PC-3 (cell line): ENCODE measurements at regions not wholly inside any gene's neighbourhood (a gene's known extent, or its start where the extent isn't known, plus 50 kb on each side); places are given as distances from the start of the nearest gene placed in this dataset.

ENCODE experiments used
- ATAC-seq: fragments of 200-7000 bp; cut with Tn5 transposase; 2 replicates; pipeline ENCODE4 v1.9.1; 2020; ENCODE audit warnings: mild to moderate bottlenecking, moderate library complexity
- BruUV-seq: library from RNA; stranded (reverse); fragments of 400-500 nt; replicated peaks from 2 replicates; lab custom pipeline; 2021; lab: Mats Ljungman, UMichigan
- CTCF ChIA-PET: fragments of 300-600 bp; sonication (Branson Sonifier 250); formaldehyde crosslinking; loops from one replicate; lab custom pipeline; 2022; ENCODE audit warnings: antibody characterized with exemption; lab: Charles Lee
- POLR2A ChIA-PET: fragments of 300-600 bp; sonication (Branson Sonifier 250); formaldehyde crosslinking; loops from one replicate; lab custom pipeline; 2022; ENCODE audit warnings: antibody characterized with exemption; ENCODE audit not compliant: unreplicated experiment; lab: Charles Lee
- DNase-seq: peaks from one replicate; pipeline ENCODE4 v3.0.0-alpha.2; 2015
- H2AFZ ChIP-seq: fragments of 300-600 bp; sonication (generic); 2 replicates; pipeline ENCODE4 v1.6.0; 2016; ENCODE audit warnings: antibody characterized with exemption, low read length
- H3F3A ChIP-seq: fragments of 300-600 bp; sonication (generic); one replicate; pipeline ENCODE4 v1.6.0; 2017; ENCODE audit warnings: antibody characterized with exemption, low read length, control low read depth, mild to moderate bottlenecking; ENCODE audit not compliant: unreplicated experiment
- H3K27ac ChIP-seq: fragments of 300-600 bp; sonication (generic); 2 replicates; pipeline ENCODE4 v1.5.1; 2016; ENCODE audit warnings: mild to moderate bottlenecking, low read length
- H3K27me3 ChIP-seq: fragments of 300-600 bp; sonication (generic); 2 replicates; pipeline ENCODE4 v1.6.1; 2016; ENCODE audit warnings: low read length, mixed read lengths
- H3K36me3 ChIP-seq: fragments of 300-600 bp; sonication (generic); 2 replicates; pipeline ENCODE4 v1.6.1; 2016; ENCODE audit warnings: low read depth, mixed run types, low read length, mixed read lengths
- H3K4me1 ChIP-seq: fragments of 300-600 bp; sonication (generic); 2 replicates; pipeline ENCODE4 v1.5.1; 2016; ENCODE audit warnings: low read length; ENCODE audit not compliant: insufficient read depth
- H3K4me2 ChIP-seq: fragments of 300-600 bp; sonication (generic); 2 replicates; pipeline ENCODE4 v1.6.0; 2016; ENCODE audit warnings: low read length
- H3K4me3 ChIP-seq: fragments of 300-600 bp; sonication (generic); 2 replicates; pipeline ENCODE4 v1.5.1; 2016; ENCODE audit warnings: mild to moderate bottlenecking, low read length, mixed read lengths
- H3K79me2 ChIP-seq: fragments of 300-600 bp; sonication (generic); 2 replicates; pipeline ENCODE4 v1.6.1; 2017; ENCODE audit warnings: low read length, mixed read lengths
- H3K9ac ChIP-seq: fragments of 300-600 bp; sonication (generic); 2 replicates; pipeline ENCODE4 v1.6.0; 2016; ENCODE audit warnings: mild to moderate bottlenecking, low read length
- H3K9me2 ChIP-seq: fragments of 300-600 bp; sonication (generic); replicated peaks from 2 replicates; pipeline ENCODE4 v1.6.1; 2016; ENCODE audit warnings: mixed run types, low read length, mixed read lengths
- H3K9me3 ChIP-seq: fragments of 300-600 bp; sonication (generic); 2 replicates; pipeline ENCODE4 v1.6.1; 2016; ENCODE audit warnings: low read length, mixed read lengths
- H4K20me1 ChIP-seq: fragments of 300-600 bp; sonication (generic); 2 replicates; pipeline ENCODE4 v1.6.1; 2016; ENCODE audit warnings: low read length, mixed read lengths
- CTCF ChIP-seq: fragments of 300-600 bp; sonication (generic); conservative IDR thresholded peaks from 2 replicates; pipeline ENCODE4 v1.5.1; 2017; ENCODE audit warnings: antibody characterized with exemption, low read depth, mild to moderate bottlenecking, low read length
- EZH2 ChIP-seq: fragments of 300-600 bp; sonication (generic); IDR thresholded peaks from one replicate; pipeline ENCODE4 v1.6.1; 2017; ENCODE audit warnings: antibody characterized with exemption, mild to moderate bottlenecking, low read length; ENCODE audit not compliant: unreplicated experiment
- EZH2phosphoT487 ChIP-seq: fragments of 300-600 bp; sonication (generic); IDR thresholded peaks from 2 replicates; pipeline ENCODE4 v1.6.1; 2018; ENCODE audit warnings: mild to moderate bottlenecking, antibody characterized with exemption, low read length, borderline replicate concordance
- intact Hi-C: fragments of 100-400 bp; cut with micrococcal nuclease; formaldehyde crosslinking; loops from 2 replicates; pipeline ENCODE4 v1.9.0; 2023

- Histone ChIP-seq H2AFZ (no peak overlapping the region), H3K9me2 (no peaks in the 10 kb centered on the region), H3K4me3 (no peak overlapping the region), H3F3A (no peaks in the 10 kb centered on the region), H3K27ac (no peak overlapping the region), H3K36me3 (no peaks in the 10 kb centered on the region), H4K20me1 (no peaks in the 10 kb centered on the region), H3K4me1 (0 out of 2 replicates have a peak, but pooled peaks cover 9% of the 10 kb centered on the region), H3K79me2 (no peaks in the 10 kb centered on the region), H3K9me3 (no peaks in the 10 kb centered on the region), H3K9ac (no peak overlapping the region), H3K27me3 (no peaks in the 10 kb centered on the region), H3K4me2 (no peak overlapping the region)
- no peak for TF ChIP-seq EZH2
- no peak for TF ChIP-seq EZH2phosphoT487
- no peak for TF ChIP-seq CTCF
- ATAC-seq (no peak), DNase-seq (no peak)
- POLR2A ChIA-PET = no interaction called here
- no TSS peak for BruUV-seq
- intact Hi-C loops = no loop called here
- CTCF ChIA-PET = no interaction called here
Measured at GRCh38 chr3:72272356-72272755, 487.4 kb upstream of the PROK2 start.

- no peak for TF ChIP-seq EZH2
- TF ChIP-seq EZH2phosphoT487 = no peak
- TF ChIP-seq CTCF = no peak
- DNase-seq (no peak), ATAC-seq (no peak)
- intact Hi-C loops = no loop called here
- Histone ChIP-seq H3K4me1 (0 out of 2 replicates have a peak, but pooled peaks cover 9% of the 10 kb centered on the region), H3K4me3 (no peak overlapping the region), H3K27me3 (no peaks in the 10 kb centered on the region), H4K20me1 (no peaks in the 10 kb centered on the region), H3K79me2 (no peaks in the 10 kb centered on the region), H3K9me2 (no peaks in the 10 kb centered on the region), H3F3A (no peaks in the 10 kb centered on the region), H3K9me3 (no peaks in the 10 kb centered on the region), H2AFZ (no peak overlapping the region), H3K9ac (no peak overlapping the region), H3K36me3 (no peaks in the 10 kb centered on the region), H3K4me2 (no peak overlapping the region), H3K27ac (no peak overlapping the region)
- ChIA-PET CTCF (no interaction called here), POLR2A (no interaction called here)
- BruUV-seq = no TSS peak
Measured at GRCh38 chr3:72271923-72272322, 487.0 kb upstream of the PROK2 start.

- no peak overlapping the region for H2AFZ ChIP-seq
- no peaks in the 10 kb centered on the region for H3F3A ChIP-seq
- no peaks in the 10 kb centered on the region for H3K36me3 ChIP-seq
- H4K20me1 ChIP-seq = no peaks in the 10 kb centered on the region
- H3K9me2 ChIP-seq = no peaks in the 10 kb centered on the region
- no peaks in the 10 kb centered on the region for H3K9me3 ChIP-seq
- ATAC-seq (no peak), DNase-seq (no peak)
- CTCF ChIA-PET = no interaction called here
- no TSS peak for BruUV-seq
- no peak overlapping the region for H3K4me3 ChIP-seq
- POLR2A ChIA-PET = no interaction called here
- H3K27me3 ChIP-seq = 0 out of 2 replicates have a peak, but pooled peaks cover 3% of the 10 kb centered on the region
- TF ChIP-seq CTCF (no peak), EZH2 (no peak), EZH2phosphoT487 (no peak)
- H3K9ac ChIP-seq = no peak overlapping the region
- intact Hi-C loops = no loop called here
- no peaks in the 10 kb centered on the region for H3K79me2 ChIP-seq
- no peak overlapping the region for H3K27ac ChIP-seq
- H3K4me2 ChIP-seq = no peak overlapping the region
- 0 out of 2 replicates have a peak, but pooled peaks cover 9% of the 10 kb centered on the region for H3K4me1 ChIP-seq
Measured at GRCh38 chr3:72271216-72271615, 486.3 kb upstream of the PROK2 start.
